K562 (cell line): ENCODE measurements at regions not wholly inside any gene's neighbourhood (a gene's known extent, or its start where the extent isn't known, plus 50 kb on each side); places are given as distances from the start of the nearest gene placed in this dataset.

ENCODE experiments used
- ATAC-seq: fragments of 200-7000 bp; cut with Tn5 transposase; 3 replicates; pipeline ENCODE4 v1.9.1; 2020; ENCODE audit warnings: moderate library complexity
- BruUV-seq: library from RNA; stranded (reverse); fragments of 400-500 nt; replicated peaks from 2 replicates; lab custom pipeline; 2021; lab: Mats Ljungman, UMichigan
- CTCF ChIA-PET: fragments of 300-600 bp; formaldehyde crosslinking; extraction: SDS; loops from one replicate; lab custom pipeline; 2021; ENCODE audit warnings: low intra/inter-chr PET ratio; lab: Yijun Ruan, JAX
- POLR2A ChIA-PET: fragments of 300-600, 350-650 bp; sonication (Branson Sonifier 250); formaldehyde crosslinking; extraction: SDS; loops from one replicate; lab custom pipeline; 2021; ENCODE audit warnings: antibody characterized with exemption, inconsistent platforms; lab: Yijun Ruan, JAX
- DNase-seq, 4 experiments: peaks; one replicate each; pipeline versions ENCODE4 v3.0.0 to v3.0.0-alpha.2; 2011 to 2018; ENCODE audit warnings: low spot score in 3 of 4, mixed read lengths in 3 of 4; ENCODE audit errors: extremely low read depth in 1 of 4
- FAIRE-seq: peaks from 2 replicates; lab custom pipeline; 2011; peaks lifted over from hg19 to GRCh38; lab: Jason Lieb, UNC
- H2AFZ ChIP-seq: 2 replicates; pipeline ENCODE4 v1.6.0; 2011; ENCODE audit warnings: low read depth, low read length, control low read depth, inconsistent platforms
- H3K27ac ChIP-seq: fragments of 200-600 bp; 3 replicates; pipeline ENCODE4 v1.8.0; 2011; ENCODE audit warnings: low read depth, mild to moderate bottlenecking, control low read depth, inconsistent platforms, low read length, moderate library complexity, mixed read lengths; ENCODE audit errors: extremely low read depth
- H3K27me3 ChIP-seq, 2 experiments: fragments of 300-600 bp in 1 of 2; 2 replicates in 1 of 2; 3 replicates in 1 of 2; pipeline versions ENCODE4 v1.6.0 to v1.8.0; 2011; ENCODE audit warnings: inconsistent platforms in 2 of 2, low read length in 2 of 2, mild to moderate bottlenecking in 1 of 2, mixed read lengths in 1 of 2, moderate library complexity in 1 of 2; ENCODE audit not compliant: control insufficient read depth in 2 of 2, insufficient read depth in 2 of 2
- H3K36me3 ChIP-seq: fragments of 300-600 bp; 3 replicates; pipeline ENCODE4 v1.8.0; 2011; ENCODE audit warnings: mild to moderate bottlenecking, low read length, inconsistent platforms; ENCODE audit not compliant: control insufficient read depth, insufficient read depth
- H3K4me1 ChIP-seq, 2 experiments: fragments of 200-600 bp in 1 of 2; replicated peaks in 1 of 2; 2 replicates in 1 of 2; 3 replicates in 1 of 2; pipeline versions ENCODE4 v1.5.1 to v1.8.0; 2011; ENCODE audit warnings: inconsistent platforms in 2 of 2, low read length in 2 of 2, mild to moderate bottlenecking in 1 of 2, mixed read lengths in 1 of 2, moderate library complexity in 1 of 2; ENCODE audit not compliant: control insufficient read depth in 2 of 2, insufficient read depth in 2 of 2
- H3K4me2 ChIP-seq: 2 replicates; pipeline ENCODE4 v1.6.1; 2011; ENCODE audit warnings: low read length, control low read depth, inconsistent platforms, mixed read lengths; ENCODE audit not compliant: insufficient read depth
- H3K4me3 ChIP-seq: fragments of 200-600 bp; sonication (generic), shearing (Covaris generic); 2 replicates; pipeline ENCODE4 v1.5.1; 2016; ENCODE audit warnings: control low read depth, inconsistent platforms
- H3K79me2 ChIP-seq: fragments of 200-600 bp; 3 replicates; pipeline ENCODE4 v1.8.0; 2011; ENCODE audit warnings: low read length, inconsistent platforms; ENCODE audit not compliant: control insufficient read depth, insufficient read depth
- H3K9ac ChIP-seq, 2 experiments: 2 replicates each; pipeline versions ENCODE4 v1.6.0 to v1.6.1; 2011; ENCODE audit warnings: low read depth in 2 of 2, low read length in 2 of 2, control low read depth in 1 of 2, inconsistent platforms in 1 of 2, mild to moderate bottlenecking in 1 of 2, mixed read lengths in 1 of 2; ENCODE audit not compliant: insufficient read depth in 1 of 2
- H3K9me1 ChIP-seq: one replicate; pipeline ENCODE4 v1.6.0; 2011; ENCODE audit warnings: inconsistent platforms, mild to moderate bottlenecking, low read length, moderate library complexity; ENCODE audit not compliant: control insufficient read depth, insufficient read depth
- H3K9me3 ChIP-seq: replicated peaks from 2 replicates; pipeline ENCODE4 v1.5.1; 2011; ENCODE audit warnings: low read depth, low read length, inconsistent platforms; ENCODE audit not compliant: control insufficient read depth, insufficient read depth
- H4K20me1 ChIP-seq: replicated peaks from 2 replicates; pipeline ENCODE4 v1.6.1; 2011; ENCODE audit warnings: low read length, inconsistent platforms, mixed read lengths; ENCODE audit not compliant: control insufficient read depth, insufficient read depth
- GABPB1 ChIP-seq: sonication (generic); formaldehyde crosslinking; IDR thresholded peaks from 2 replicates; pipeline ENCODE4 v1.8.0; 2022; ENCODE audit warnings: mild to moderate bottlenecking, missing genetic modification reagents
- HNRNPLL ChIP-seq: fragments of 200-400 bp; formaldehyde crosslinking; IDR thresholded peaks from 2 replicates; pipeline ENCODE4 v1.6.1; 2017; ENCODE audit warnings: low read length, low read depth, mild to moderate bottlenecking; ENCODE audit not compliant: poor library complexity, severe bottlenecking
- NFYB ChIP-seq: IDR thresholded peaks from 2 replicates; pipeline ENCODE4 v1.6.1; 2011; ENCODE audit warnings: mild to moderate bottlenecking, moderate library complexity; ENCODE audit not compliant: insufficient read length; ENCODE audit errors: extremely low read depth
- RBM17 ChIP-seq: fragments of 200-400 bp; formaldehyde crosslinking; IDR thresholded peaks from 2 replicates; pipeline ENCODE4 v1.6.1; 2017; ENCODE audit warnings: low read depth, mild to moderate bottlenecking, low read length, borderline replicate concordance
- REST ChIP-seq, 2 experiments: fragments of 450-650 bp; formaldehyde crosslinking in 1 of 2; IDR thresholded peaks; 2 replicates each; pipeline versions ENCODE4 v1.4.0 to v1.6.1; 2014 to 2020; ENCODE audit warnings: mild to moderate bottlenecking in 2 of 2, borderline replicate concordance in 1 of 2, low read depth in 1 of 2
- ZFP1 ChIP-seq: fragments of 450-650 bp; formaldehyde crosslinking; IDR thresholded peaks from 2 replicates; pipeline ENCODE4 v1.4.0; 2020; ENCODE audit warnings: mild to moderate bottlenecking, mixed read lengths
- WGBS: fragments of 100-300 bp; shearing (Covaris generic); methylation state at CpG from one replicate; pipeline ENCODE4 v1.1.6; 2016; ENCODE audit warnings: low coverage, mixed read lengths; ENCODE audit not compliant: insufficient coverage; ENCODE audit errors: missing lambda C conversion rate; 5-methylcytosine and 5-hydroxymethylcytosine counted together
- in situ Hi-C: fragments of 300-500 bp; cut with MboI; formaldehyde crosslinking; loops from 4 replicates; pipeline ENCODE4 v1.15.0; 2018; ENCODE audit warnings: inconsistent platforms, mixed read lengths
- intact Hi-C: fragments of 100-400 bp; cut with micrococcal nuclease; formaldehyde crosslinking; loops from 2 replicates; pipeline ENCODE4 v1.14.2; 2022

- in situ Hi-C loops: no loop called here
- H4K20me1 ChIP-seq: no peaks in the 10 kb centered on the region
- no peaks in the 10 kb centered on the region for H3K36me3 ChIP-seq
- no peaks in the 10 kb centered on the region for H3K27me3 ChIP-seq
- TF ChIP-seq NFYB (no peak), REST (IDR thresholded peaks at IDR 0.05; ENCODE audit: borderline replicate concordance) (no peak), REST (CRISPR knock-in tag; IDR thresholded peaks at IDR 0.05; ENCODE audit: low read depth) (no peak), GABPB1 (CRISPR knock-in tag) (no peak), HNRNPLL (no peak), RBM17 (no peak), ZFP1 (CRISPR knock-in tag) (no peak)
- no peak for DNase-seq
- no peak overlapping the region for H3K4me3 ChIP-seq
- ChIA-PET POLR2A (interaction anchor here (0.6 kb wide), 1 partner anchor 130 kb away, joined by 3 read pairs; no protein-coding TSS in a partner anchor), CTCF (no interaction called here)
- no peaks in the 10 kb centered on the region for H3K4me1 ChIP-seq
- no peak overlapping the region for H3K27ac ChIP-seq
- H3K9me3 ChIP-seq: no peaks in the 10 kb centered on the region
- 11% methylated on average over 2 of the region's 5 CpGs for WGBS
- BruUV-seq: no TSS peak
- intact Hi-C loops: no loop called here
- H3K9me1 ChIP-seq: no peaks in the 10 kb centered on the region
- no peak overlapping the region for H3K9ac ChIP-seq
- ATAC-seq: no peak
- no peak overlapping the region for H3K4me2 ChIP-seq
- H3K79me2 ChIP-seq: no peaks in the 10 kb centered on the region
- H2AFZ ChIP-seq: no peak overlapping the region; the same call in 1 of the 2 replicates
- FAIRE-seq: no peak
Observed at GRCh38 chr13:81394640-81395039, 1053.7 kb upstream of the SPRY2 start.
